Calu3 (cell line): ENCODE measurements at regions not wholly inside any gene's neighbourhood (a gene's known extent, or its start where the extent isn't known, plus 50 kb on each side); places are given as distances from the start of the nearest gene placed in this dataset.

ENCODE experiments used
- BruUV-seq: library from RNA; stranded (reverse); fragments of 400-500 nt; replicated peaks from 2 replicates; lab custom pipeline; 2021; lab: Mats Ljungman, UMichigan
- CTCF ChIA-PET: fragments of 300-600 bp; sonication (Branson Sonifier 250); formaldehyde crosslinking; loops from one replicate; lab custom pipeline; 2022; ENCODE audit warnings: antibody characterized with exemption; lab: Charles Lee
- DNase-seq: peaks from one replicate; pipeline ENCODE4 v3.0.0; 2022
- H3K27ac Mint-ChIP-seq: one replicate; pipeline ENCODE4 v1.8.0; 2022; ENCODE audit warnings: mixed read lengths; ENCODE audit not compliant: unreplicated experiment
- H3K27me3 Mint-ChIP-seq: one replicate; pipeline ENCODE4 v1.8.0; 2022; ENCODE audit warnings: mixed read lengths; ENCODE audit not compliant: unreplicated experiment
- H3K36me3 Mint-ChIP-seq: one replicate; pipeline ENCODE4 v1.8.0; 2022; ENCODE audit warnings: mild to moderate bottlenecking, moderate library complexity, mixed read lengths; ENCODE audit not compliant: insufficient read depth, unreplicated experiment
- H3K4me1 Mint-ChIP-seq: one replicate; pipeline ENCODE4 v1.8.0; 2022; ENCODE audit warnings: mild to moderate bottlenecking, low read depth, mixed read lengths; ENCODE audit not compliant: unreplicated experiment
- H3K4me3 Mint-ChIP-seq: one replicate; pipeline ENCODE4 v1.8.0; 2022; ENCODE audit warnings: mild to moderate bottlenecking, low read depth, moderate library complexity, mixed read lengths; ENCODE audit not compliant: unreplicated experiment
- H3K9me3 Mint-ChIP-seq: one replicate; pipeline ENCODE4 v1.8.0; 2022; ENCODE audit warnings: low read depth, mixed read lengths; ENCODE audit not compliant: unreplicated experiment
- CTCF ChIP-seq: fragments of 200-600 bp; IDR thresholded peaks from one replicate; pipeline ENCODE4 v1.8.0; 2022; ENCODE audit warnings: antibody characterized with exemption; ENCODE audit not compliant: unreplicated experiment
- intact Hi-C: fragments of 100-400 bp; cut with micrococcal nuclease; formaldehyde crosslinking; loops from one replicate; pipeline ENCODE4 v1.10.0; 2022; ENCODE audit not compliant: unreplicated experiment

- no peak for DNase-seq
- no peak for TF ChIP-seq CTCF
- H3K27me3 Mint-ChIP-seq = no peaks in the 10 kb centered on the region
- no peak overlapping the region for H3K4me3 Mint-ChIP-seq
- BruUV-seq = no TSS peak
- H3K4me1 Mint-ChIP-seq = peaks cover 30% of the 10 kb centered on the region
- intact Hi-C loops = loop anchor here (5.0 kb wide), 2 partner anchors 64 to 129 kb away; no protein-coding TSS in a partner anchor
- no peaks in the 10 kb centered on the region for H3K36me3 Mint-ChIP-seq
- CTCF ChIA-PET = interaction anchor here (1.4 kb wide), 1 partner anchor 9 kb away, joined by 6 read pairs; no protein-coding TSS in a partner anchor
- no peaks in the 10 kb centered on the region for H3K9me3 Mint-ChIP-seq
- H3K27ac Mint-ChIP-seq = no peak overlapping the region
These were observed 57.1 kb upstream of the C5orf46 start for GRCh38 chr5:147963436-147963835.

GRCh38 chr5:147961208-147961749 lies 54.9 kb upstream of the C5orf46 start:
- no peaks in the 10 kb centered on the region for H3K36me3 Mint-ChIP-seq
- intact Hi-C loops = loop anchor here (5.0 kb wide), 2 partner anchors 66 to 131 kb away; no protein-coding TSS in a partner anchor
- CTCF ChIA-PET = no interaction called here
- no TSS peak for BruUV-seq
- H3K27ac Mint-ChIP-seq = peak overlapping the region; percentile 13
- H3K9me3 Mint-ChIP-seq = no peaks in the 10 kb centered on the region
- no peak for TF ChIP-seq CTCF
- H3K27me3 Mint-ChIP-seq = no peaks in the 10 kb centered on the region
- DNase-seq = peak; percentile 21
- peaks cover 41% of the 10 kb centered on the region for H3K4me1 Mint-ChIP-seq
- H3K4me3 Mint-ChIP-seq = no peak overlapping the region

- DNase-seq = no peak
- H3K9me3 Mint-ChIP-seq = no peaks in the 10 kb centered on the region
- peaks cover 23% of the 10 kb centered on the region for H3K4me1 Mint-ChIP-seq
- no peaks in the 10 kb centered on the region for H3K36me3 Mint-ChIP-seq
- no peak for TF ChIP-seq CTCF
- H3K27ac Mint-ChIP-seq = no peak overlapping the region
- H3K27me3 Mint-ChIP-seq = no peaks in the 10 kb centered on the region
- no peak overlapping the region for H3K4me3 Mint-ChIP-seq
- CTCF ChIA-PET = interaction anchor here (0.5 kb wide), 1 partner anchor 82 kb away, joined by 3 read pairs; no protein-coding TSS in a partner anchor
- no TSS peak for BruUV-seq
- intact Hi-C loops = no loop called here
These were observed 51.6 kb upstream of the C5orf46 start for GRCh38 chr5:147957901-147958300.

- no peaks in the 10 kb centered on the region for H3K36me3 Mint-ChIP-seq
- DNase-seq = no peak
- no peaks in the 10 kb centered on the region for H3K27me3 Mint-ChIP-seq
- intact Hi-C loops = no loop called here
- CTCF ChIA-PET = interaction anchor here (0.6 kb wide), 2 partner anchors 189 to 442 kb away, joined by 4 to 6 read pairs; no protein-coding TSS in a partner anchor
- no peak for TF ChIP-seq CTCF
- H3K4me3 Mint-ChIP-seq = no peak overlapping the region
- H3K4me1 Mint-ChIP-seq = peaks cover 22% of the 10 kb centered on the region
- no peak overlapping the region for H3K27ac Mint-ChIP-seq
- no peaks in the 10 kb centered on the region for H3K9me3 Mint-ChIP-seq
- BruUV-seq = no TSS peak
These were observed 50.5 kb upstream of the C5orf46 start for GRCh38 chr5:147956842-147957223.
